CD14-positive monocyte (primary cell): ENCODE measurements at regions not wholly inside any gene's neighbourhood (a gene's known extent, or its start where the extent isn't known, plus 50 kb on each side); places are given as distances from the start of the nearest gene placed in this dataset.

Experiments used
- DNase-seq, 3 donors: peaks; one replicate each; pipeline ENCODE4 v3.0.0-alpha.2; 2011 to 2022
- H2AFZ ChIP-seq: 2 replicates; pipeline ENCODE4 v1.6.0; 2012; ENCODE audit warnings: mild to moderate bottlenecking, low read depth, low read length, inconsistent platforms; ENCODE audit not compliant: insufficient read depth, poor library complexity, severe bottlenecking
- H3K27ac ChIP-seq, 2 donors: 1 replicate in 1 of 2; 2 replicates in 1 of 2; pipeline ENCODE4 v1.5.1; 2012 to 2013; ENCODE audit warnings: low read length in 2 of 2, control low read depth in 1 of 2, inconsistent platforms in 1 of 2, low read depth in 1 of 2, mild to moderate bottlenecking in 1 of 2
- H3K27me3 ChIP-seq, 2 donors: one replicate each; pipeline versions ENCODE4 v1.6.0 to v1.6.1; 2011 to 2013; ENCODE audit warnings: low read length in 2 of 2; ENCODE audit not compliant: control insufficient read depth in 2 of 2, insufficient read depth in 2 of 2
- H3K36me3 ChIP-seq, 2 donors: replicated peaks in 1 of 2; 1 replicate in 1 of 2; 2 replicates in 1 of 2; pipeline versions ENCODE4 v1.5.1 to v1.6.1; 2012 to 2013; ENCODE audit warnings: low read length in 2 of 2, control low read depth in 1 of 2, inconsistent platforms in 1 of 2, mild to moderate bottlenecking in 1 of 2; ENCODE audit not compliant: insufficient read depth in 2 of 2, control insufficient read depth in 1 of 2
- H3K4me1 ChIP-seq, 2 donors: 1 replicate in 1 of 2; 2 replicates in 1 of 2; pipeline versions ENCODE4 v1.5.1 to v1.6.1; 2012 to 2013; ENCODE audit warnings: low read length in 2 of 2, control low read depth in 1 of 2, inconsistent platforms in 1 of 2, mild to moderate bottlenecking in 1 of 2, moderate library complexity in 1 of 2; ENCODE audit not compliant: insufficient read depth in 2 of 2, control insufficient read depth in 1 of 2
- H3K4me2 ChIP-seq: replicated peaks from 2 replicates; pipeline ENCODE3; 2012; ENCODE audit warnings: low read length, moderate library complexity, mild to moderate bottlenecking; ENCODE audit not compliant: poor library complexity, severe bottlenecking; ENCODE audit errors: extremely low read depth
- H3K4me3 ChIP-seq, 3 experiments: fragments of 200-600 bp in 1 of 3; sonication (generic) in 1 of 3; replicated peaks in 1 of 3; 1 replicate in 2 of 3; 2 replicates in 1 of 3; pipeline ENCODE4 v1.5.1; 2011 to 2013; ENCODE audit warnings: low read length in 3 of 3, mild to moderate bottlenecking in 3 of 3, control low read depth in 2 of 3, low read depth in 2 of 3, inconsistent platforms in 1 of 3, moderate library complexity in 1 of 3
- H3K79me2 ChIP-seq: 2 replicates; pipeline ENCODE4 v1.6.0; 2012; ENCODE audit warnings: mild to moderate bottlenecking, control low read depth, inconsistent platforms, low read length, moderate library complexity; ENCODE audit not compliant: insufficient read depth
- H3K9ac ChIP-seq: 2 replicates; pipeline ENCODE4 v1.6.0; 2017; ENCODE audit warnings: low read length, mild to moderate bottlenecking; ENCODE audit not compliant: insufficient read depth, poor library complexity, severe bottlenecking
- H3K9me3 ChIP-seq, 2 donors: replicated peaks in 1 of 2; 1 replicate in 1 of 2; 2 replicates in 1 of 2; pipeline versions ENCODE4 v1.5.1 to v1.6.1; 2012 to 2013; ENCODE audit warnings: low read length in 2 of 2, control low read depth in 1 of 2; ENCODE audit not compliant: control insufficient read depth in 1 of 2, insufficient read depth in 1 of 2
- H4K20me1 ChIP-seq: 2 replicates; pipeline ENCODE4 v1.6.0; 2012; ENCODE audit warnings: mild to moderate bottlenecking, low read length, control low read depth, moderate library complexity; ENCODE audit not compliant: insufficient read depth
- H3K27ac Mint-ChIP-seq, 7 donors: one replicate each; pipeline ENCODE4 v1.8.0; 2020; ENCODE audit warnings: mild to moderate bottlenecking in 7 of 7, mixed read lengths in 7 of 7, moderate library complexity in 6 of 7, inconsistent platforms in 2 of 7
- H3K27me3 Mint-ChIP-seq, 3 donors: one replicate each; pipeline ENCODE4 v1.8.0; 2021 to 2022; ENCODE audit warnings: low read depth in 3 of 3, mild to moderate bottlenecking in 3 of 3, mixed read lengths in 3 of 3, moderate library complexity in 3 of 3, inconsistent platforms in 1 of 3
- H3K36me3 Mint-ChIP-seq, 2 donors: one replicate each; pipeline ENCODE4 v1.8.0; 2020; ENCODE audit warnings: mixed read lengths in 2 of 2, inconsistent platforms in 1 of 2, mild to moderate bottlenecking in 1 of 2
- H3K4me1 Mint-ChIP-seq: one replicate; pipeline ENCODE4 v1.8.0; 2020; ENCODE audit warnings: mild to moderate bottlenecking, mixed read lengths
- H3K4me3 Mint-ChIP-seq, 2 donors: one replicate each; pipeline ENCODE4 v1.8.0; 2020; ENCODE audit warnings: mild to moderate bottlenecking in 2 of 2, mixed read lengths in 2 of 2, moderate library complexity in 1 of 2
- H3K9me3 Mint-ChIP-seq, 7 donors: one replicate each; pipeline ENCODE4 v1.8.0; 2020 to 2022; ENCODE audit warnings: mixed read lengths in 7 of 7, mild to moderate bottlenecking in 6 of 7, moderate library complexity in 6 of 7, inconsistent platforms in 2 of 7
- CTCF ChIP-seq: fragments of 200-600 bp; IDR thresholded peaks from one replicate; pipeline ENCODE4 v1.8.0; 2022; ENCODE audit warnings: antibody characterized with exemption, mild to moderate bottlenecking
- WGBS: methylation state at CpG from one replicate; pipeline ENCODE4 v1.1.5; 2013; ENCODE audit warnings: missing lambda C conversion rate; ENCODE audit not compliant: insufficient coverage; 5-methylcytosine and 5-hydroxymethylcytosine counted together
- intact Hi-C, 2 donors: fragments of 100-400 bp; cut with micrococcal nuclease; formaldehyde crosslinking; loops; one replicate each; pipeline versions ENCODE4 v1.15.0 to v1.15.1; 2023

- H3K79me2 ChIP-seq = no peaks in the 10 kb centered on the region
- H3K27me3 Mint-ChIP-seq = no peaks in the 10 kb centered on the region
- H3K9me3 Mint-ChIP-seq = peaks cover 0 to 5% (median 1%) of the 10 kb centered on the region in 7 donors
- no peak overlapping the region for H3K27ac Mint-ChIP-seq
- no peak overlapping the region for H3K9ac ChIP-seq
- H4K20me1 ChIP-seq = no peaks in the 10 kb centered on the region
- intact Hi-C loops = no loop called here
- no peaks in the 10 kb centered on the region for H3K36me3 ChIP-seq
- H3K4me1 ChIP-seq = no peaks in the 10 kb centered on the region
- TF ChIP-seq CTCF = no peak
- H3K4me3 Mint-ChIP-seq = no peak overlapping the region
- H2AFZ ChIP-seq = no peak overlapping the region
- H3K4me2 ChIP-seq = no peak overlapping the region
- no peak overlapping the region for H3K27ac ChIP-seq
- H3K36me3 Mint-ChIP-seq = no peaks in the 10 kb centered on the region
- no peaks in the 10 kb centered on the region for H3K9me3 ChIP-seq
- H3K4me3 ChIP-seq = no peak overlapping the region
- H3K27me3 ChIP-seq = no peaks in the 10 kb centered on the region
- WGBS = no CpG with 5 or more reads among the region's 2 CpGs
- no peaks in the 10 kb centered on the region for H3K4me1 Mint-ChIP-seq
- DNase-seq = no peak
Observed at GRCh38 chr3:81043009-81043408, 718.4 kb downstream of the GBE1 start.

GRCh38 chr3:81041331-81041730 is 720.1 kb downstream of the GBE1 start:
- no peak overlapping the region for H2AFZ ChIP-seq
- H3K4me2 ChIP-seq = no peak overlapping the region
- no peak overlapping the region for H3K9ac ChIP-seq
- H4K20me1 ChIP-seq = no peaks in the 10 kb centered on the region
- no peak overlapping the region for H3K27ac Mint-ChIP-seq
- H3K4me3 Mint-ChIP-seq = no peak overlapping the region
- no peaks in the 10 kb centered on the region for H3K36me3 ChIP-seq
- H3K27me3 ChIP-seq = no peaks in the 10 kb centered on the region
- intact Hi-C loops = no loop called here
- 83% methylated on average over 1 of the region's 2 CpGs for WGBS
- H3K4me1 ChIP-seq = no peaks in the 10 kb centered on the region
- DNase-seq = no peak
- H3K79me2 ChIP-seq = no peaks in the 10 kb centered on the region
- no peak overlapping the region for H3K4me3 ChIP-seq
- H3K9me3 Mint-ChIP-seq = peaks cover 0 to 5% (median 1%) of the 10 kb centered on the region in 7 donors
- no peak overlapping the region for H3K27ac ChIP-seq
- TF ChIP-seq CTCF = no peak
- H3K4me1 Mint-ChIP-seq = no peaks in the 10 kb centered on the region
- no peaks in the 10 kb centered on the region for H3K36me3 Mint-ChIP-seq
- H3K27me3 Mint-ChIP-seq = no peaks in the 10 kb centered on the region
- H3K9me3 ChIP-seq = no peaks in the 10 kb centered on the region
